ENCODE measurements at regions not wholly inside any gene's neighbourhood (a gene's known extent, or its start where the extent isn't known, plus 50 kb on each side); places are given as distances from the start of the nearest gene placed in this dataset.

DNA sequence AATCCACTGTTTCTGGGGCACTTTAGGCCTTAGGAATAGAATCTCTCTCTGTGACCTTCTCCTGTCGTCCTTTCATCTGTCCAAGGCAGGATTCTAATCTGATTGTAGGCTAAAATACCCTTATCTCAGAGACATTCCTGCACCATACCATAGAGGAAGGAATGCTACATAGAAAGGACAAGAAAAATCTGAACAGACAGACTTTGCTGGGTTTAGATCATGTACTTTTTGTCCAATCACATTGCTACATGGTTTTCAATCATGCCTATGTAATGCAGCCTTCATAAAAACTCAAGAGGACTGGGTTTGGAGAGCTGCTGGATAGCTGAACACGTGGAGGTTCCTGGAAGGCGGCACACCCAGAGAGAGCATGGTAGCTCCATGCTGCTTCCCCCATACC is 378.5 kb upstream of the SEMA6D start:
- H3K9ac ChIP-seq (ENCODE audit: low read depth in 1 of 2, low read length in 2 of 2): no peak overlapping the region
- TF ChIP-seq HNF4A (conservative IDR thresholded peaks at IDR 0.05): no peak
- no peak for TF ChIP-seq ATF3 (IDR thresholded peaks at IDR 0.05)
- no peak for TF ChIP-seq NR2F2 (IDR thresholded peaks at IDR 0.05)
- TF ChIP-seq, protein P1, sequence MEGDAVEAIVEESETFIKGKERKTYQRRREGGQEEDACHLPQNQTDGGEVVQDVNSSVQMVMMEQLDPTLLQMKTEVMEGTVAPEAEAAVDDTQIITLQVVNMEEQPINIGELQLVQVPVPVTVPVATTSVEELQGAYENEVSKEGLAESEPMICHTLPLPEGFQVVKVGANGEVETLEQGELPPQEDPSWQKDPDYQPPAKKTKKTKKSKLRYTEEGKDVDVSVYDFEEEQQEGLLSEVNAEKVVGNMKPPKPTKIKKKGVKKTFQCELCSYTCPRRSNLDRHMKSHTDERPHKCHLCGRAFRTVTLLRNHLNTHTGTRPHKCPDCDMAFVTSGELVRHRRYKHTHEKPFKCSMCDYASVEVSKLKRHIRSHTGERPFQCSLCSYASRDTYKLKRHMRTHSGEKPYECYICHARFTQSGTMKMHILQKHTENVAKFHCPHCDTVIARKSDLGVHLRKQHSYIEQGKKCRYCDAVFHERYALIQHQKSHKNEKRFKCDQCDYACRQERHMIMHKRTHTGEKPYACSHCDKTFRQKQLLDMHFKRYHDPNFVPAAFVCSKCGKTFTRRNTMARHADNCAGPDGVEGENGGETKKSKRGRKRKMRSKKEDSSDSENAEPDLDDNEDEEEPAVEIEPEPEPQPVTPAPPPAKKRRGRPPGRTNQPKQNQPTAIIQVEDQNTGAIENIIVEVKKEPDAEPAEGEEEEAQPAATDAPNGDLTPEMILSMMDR (IDR thresholded peaks at IDR 0.05; ENCODE audit: low read depth, low read length, missing input control): no peak
- TF ChIP-seq, protein P2, sequence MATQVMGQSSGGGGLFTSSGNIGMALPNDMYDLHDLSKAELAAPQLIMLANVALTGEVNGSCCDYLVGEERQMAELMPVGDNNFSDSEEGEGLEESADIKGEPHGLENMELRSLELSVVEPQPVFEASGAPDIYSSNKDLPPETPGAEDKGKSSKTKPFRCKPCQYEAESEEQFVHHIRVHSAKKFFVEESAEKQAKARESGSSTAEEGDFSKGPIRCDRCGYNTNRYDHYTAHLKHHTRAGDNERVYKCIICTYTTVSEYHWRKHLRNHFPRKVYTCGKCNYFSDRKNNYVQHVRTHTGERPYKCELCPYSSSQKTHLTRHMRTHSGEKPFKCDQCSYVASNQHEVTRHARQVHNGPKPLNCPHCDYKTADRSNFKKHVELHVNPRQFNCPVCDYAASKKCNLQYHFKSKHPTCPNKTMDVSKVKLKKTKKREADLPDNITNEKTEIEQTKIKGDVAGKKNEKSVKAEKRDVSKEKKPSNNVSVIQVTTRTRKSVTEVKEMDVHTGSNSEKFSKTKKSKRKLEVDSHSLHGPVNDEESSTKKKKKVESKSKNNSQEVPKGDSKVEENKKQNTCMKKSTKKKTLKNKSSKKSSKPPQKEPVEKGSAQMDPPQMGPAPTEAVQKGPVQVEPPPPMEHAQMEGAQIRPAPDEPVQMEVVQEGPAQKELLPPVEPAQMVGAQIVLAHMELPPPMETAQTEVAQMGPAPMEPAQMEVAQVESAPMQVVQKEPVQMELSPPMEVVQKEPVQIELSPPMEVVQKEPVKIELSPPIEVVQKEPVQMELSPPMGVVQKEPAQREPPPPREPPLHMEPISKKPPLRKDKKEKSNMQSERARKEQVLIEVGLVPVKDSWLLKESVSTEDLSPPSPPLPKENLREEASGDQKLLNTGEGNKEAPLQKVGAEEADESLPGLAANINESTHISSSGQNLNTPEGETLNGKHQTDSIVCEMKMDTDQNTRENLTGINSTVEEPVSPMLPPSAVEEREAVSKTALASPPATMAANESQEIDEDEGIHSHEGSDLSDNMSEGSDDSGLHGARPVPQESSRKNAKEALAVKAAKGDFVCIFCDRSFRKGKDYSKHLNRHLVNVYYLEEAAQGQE (IDR thresholded peaks at IDR 0.05): no peak
- TF ChIP-seq, protein P3, sequence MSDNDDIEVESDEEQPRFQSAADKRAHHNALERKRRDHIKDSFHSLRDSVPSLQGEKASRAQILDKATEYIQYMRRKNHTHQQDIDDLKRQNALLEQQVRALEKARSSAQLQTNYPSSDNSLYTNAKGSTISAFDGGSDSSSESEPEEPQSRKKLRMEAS (IDR thresholded peaks at IDR 0.05): no peak
- TF ChIP-seq RXRA (IDR thresholded peaks at IDR 0.05): no peak
- TF ChIP-seq HNF4G (IDR thresholded peaks at IDR 0.05): no peak
- no peak for TF ChIP-seq GABPA (IDR thresholded peaks at IDR 0.05 in 1 of 2, conservative IDR thresholded peaks at IDR 0.05 in 1 of 2)
- no peak for TF ChIP-seq FOXA1 (IDR thresholded peaks at IDR 0.05)
- no peak for TF ChIP-seq TAF1 (conservative IDR thresholded peaks at IDR 0.05)
- no peak for TF ChIP-seq ZBTB33 (IDR thresholded peaks at IDR 0.05)
- TF ChIP-seq SP1 (IDR thresholded peaks at IDR 0.05): no peak
- 73% methylated on average over 3 of the region's 3 CpGs for WGBS
- H3K27ac ChIP-seq (ENCODE audit: low read depth in 1 of 2, low read length in 2 of 2): no peak overlapping the region
- no peaks in the 10 kb centered on the region for H3K4me1 ChIP-seq (ENCODE audit: control insufficient read depth in 4 of 4, insufficient read depth in 4 of 4, low read length in 3 of 4)
- no peaks in the 10 kb centered on the region for H3K27me3 ChIP-seq (ENCODE audit: control insufficient read depth in 4 of 4, insufficient read depth in 4 of 4, low read length in 3 of 4)
- H3K36me3 ChIP-seq (ENCODE audit: control insufficient read depth in 4 of 4, insufficient read depth in 3 of 4, low read depth in 1 of 4, low read length in 3 of 4): peaks cover 0 to 1% (median 0%) of the 10 kb centered on the region in 4 donors
- no peak for DNase-seq (ENCODE audit: low spot score)
- no peak overlapping the region for H3K4me3 ChIP-seq (ENCODE audit: low read depth in 1 of 3, low read length in 3 of 3)
- peaks cover 0 to 2% (median 0%) of the 10 kb centered on the region in 4 donors for H3K9me3 ChIP-seq (ENCODE audit: control insufficient read depth in 4 of 4, low read length in 3 of 4)

DNA sequence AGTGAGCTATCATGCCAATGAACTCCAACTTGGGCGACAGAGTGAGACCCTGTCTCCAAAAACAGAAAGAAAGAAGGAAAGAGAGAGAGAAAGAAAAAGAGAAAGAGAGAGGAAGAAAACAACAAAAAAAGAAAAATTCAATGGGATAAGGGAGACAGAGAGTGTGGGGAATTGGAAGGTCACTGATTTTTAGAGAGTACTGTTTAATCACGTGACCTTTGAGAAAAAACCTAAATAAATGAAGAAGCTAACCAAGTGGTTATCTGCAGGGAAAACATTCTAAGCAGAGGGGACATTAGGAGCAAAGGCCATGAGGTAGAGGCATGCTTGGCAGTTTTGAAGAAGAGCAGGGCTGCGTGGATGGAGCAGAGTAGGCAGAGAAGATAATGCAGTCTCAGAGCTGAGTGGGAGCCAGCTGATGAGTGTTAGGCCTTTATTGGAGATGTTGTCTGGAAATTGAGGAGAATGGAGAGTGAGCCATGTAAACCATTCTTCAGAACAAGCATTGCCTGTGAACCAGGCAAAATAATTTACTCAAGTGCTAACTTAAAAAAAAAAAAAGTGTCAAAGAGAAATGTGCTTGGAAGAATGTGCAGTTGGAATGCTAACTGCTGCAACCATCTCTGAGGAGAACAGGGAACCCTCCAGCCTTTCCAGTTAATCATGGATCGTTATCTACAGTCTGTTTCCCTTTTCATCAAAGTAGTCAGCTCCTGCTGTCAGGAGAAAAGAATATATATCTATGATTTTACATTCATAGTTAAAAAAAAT is 377.3 kb upstream of the SEMA6D start:
- TF ChIP-seq FOXA1 (IDR thresholded peaks at IDR 0.05) (no peak), ZBTB33 (IDR thresholded peaks at IDR 0.05) (no peak), YY1 (IDR thresholded peaks at IDR 0.05) (no peak), GABPA (IDR thresholded peaks at IDR 0.05 in 1 of 2, conservative IDR thresholded peaks at IDR 0.05 in 1 of 2) (no peak), FOXA2 (IDR thresholded peaks at IDR 0.05) (no peak)
- TF ChIP-seq, protein P1 (IDR thresholded peaks at IDR 0.05; ENCODE audit: low read depth, low read length, missing input control): no peak
- TF ChIP-seq, protein P3 (IDR thresholded peaks at IDR 0.05): no peak
- Histone ChIP-seq H3K36me3 (ENCODE audit: control insufficient read depth in 4 of 4, insufficient read depth in 3 of 4, low read depth in 1 of 4, low read length in 3 of 4) (peaks cover 0 to 1% (median 0%) of the 10 kb centered on the region in 4 donors), H3K9ac (ENCODE audit: low read depth in 1 of 2, low read length in 2 of 2) (no peak overlapping the region), H3K27ac (ENCODE audit: low read depth in 1 of 2, low read length in 2 of 2) (no peak overlapping the region), H3K9me3 (ENCODE audit: control insufficient read depth in 4 of 4, low read length in 3 of 4) (no peaks in the 10 kb centered on the region), H3K27me3 (ENCODE audit: control insufficient read depth in 4 of 4, insufficient read depth in 4 of 4, low read length in 3 of 4) (no peaks in the 10 kb centered on the region), H3K4me1 (ENCODE audit: control insufficient read depth in 4 of 4, insufficient read depth in 4 of 4, low read length in 3 of 4) (no peaks in the 10 kb centered on the region), H3K4me3 (ENCODE audit: low read depth in 1 of 3, low read length in 3 of 3) (no peak overlapping the region)
- WGBS: 75% methylated on average over 4 of the region's 4 CpGs
- no peak for DNase-seq (ENCODE audit: low spot score)
